ENCODE measurements at regions not wholly inside any gene's neighbourhood (a gene's known extent, or its start where the extent isn't known, plus 50 kb on each side); places are given as distances from the start of the nearest gene placed in this dataset.

DNA sequence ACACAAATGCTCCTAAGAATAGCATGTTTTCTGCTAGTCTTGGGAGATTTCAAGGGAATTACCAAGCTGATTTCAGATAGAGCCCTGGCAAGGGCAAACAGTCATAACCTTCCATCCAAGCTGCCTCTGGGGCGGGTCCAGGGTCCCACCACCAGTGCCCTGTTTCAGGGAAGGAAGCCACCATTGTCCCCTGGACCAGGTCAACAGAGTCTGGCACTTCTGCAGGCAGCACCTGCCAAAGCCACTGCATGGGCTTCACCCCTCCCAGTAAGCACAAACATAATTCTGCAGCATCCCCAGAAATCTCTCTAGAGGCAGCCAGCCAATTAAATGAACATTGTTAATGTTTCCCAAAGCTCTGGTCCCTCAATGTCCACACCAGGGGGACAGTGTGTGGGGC, 143.0 kb downstream of the SALL1 start:
- TF ChIP-seq EZH2phosphoT487 (IDR thresholded peaks at IDR 0.05; ENCODE audit: borderline replicate concordance, low read length) (no peak), EZH2 (IDR thresholded peaks at IDR 0.05; ENCODE audit: low read length, unreplicated experiment) (no peak)
- TF ChIP-seq, protein P1, sequence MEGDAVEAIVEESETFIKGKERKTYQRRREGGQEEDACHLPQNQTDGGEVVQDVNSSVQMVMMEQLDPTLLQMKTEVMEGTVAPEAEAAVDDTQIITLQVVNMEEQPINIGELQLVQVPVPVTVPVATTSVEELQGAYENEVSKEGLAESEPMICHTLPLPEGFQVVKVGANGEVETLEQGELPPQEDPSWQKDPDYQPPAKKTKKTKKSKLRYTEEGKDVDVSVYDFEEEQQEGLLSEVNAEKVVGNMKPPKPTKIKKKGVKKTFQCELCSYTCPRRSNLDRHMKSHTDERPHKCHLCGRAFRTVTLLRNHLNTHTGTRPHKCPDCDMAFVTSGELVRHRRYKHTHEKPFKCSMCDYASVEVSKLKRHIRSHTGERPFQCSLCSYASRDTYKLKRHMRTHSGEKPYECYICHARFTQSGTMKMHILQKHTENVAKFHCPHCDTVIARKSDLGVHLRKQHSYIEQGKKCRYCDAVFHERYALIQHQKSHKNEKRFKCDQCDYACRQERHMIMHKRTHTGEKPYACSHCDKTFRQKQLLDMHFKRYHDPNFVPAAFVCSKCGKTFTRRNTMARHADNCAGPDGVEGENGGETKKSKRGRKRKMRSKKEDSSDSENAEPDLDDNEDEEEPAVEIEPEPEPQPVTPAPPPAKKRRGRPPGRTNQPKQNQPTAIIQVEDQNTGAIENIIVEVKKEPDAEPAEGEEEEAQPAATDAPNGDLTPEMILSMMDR (conservative IDR thresholded peaks at IDR 0.05; ENCODE audit: low read depth, low read length): no peak

Data from PC-3 (cell line).